ENCODE measurements at regions not wholly inside any gene's neighbourhood (a gene's known extent, or its start where the extent isn't known, plus 50 kb on each side); places are given as distances from the start of the nearest gene placed in this dataset.
"Not testable (repeated sequence)": the region's sequence is repeated elsewhere in the genome, so short reads cannot be mapped to it uniquely, and the experiment has no call there.

- Mint-ChIP-seq H3K36me3 (no peaks in the 10 kb centered on the region), H3K27ac (no peak overlapping the region), H3K4me1 (ENCODE audit: unreplicated experiment) (no peaks in the 10 kb centered on the region), H3K4me3 (no peak overlapping the region), H3K9me3 (no peaks in the 10 kb centered on the region), H3K27me3 (peaks cover 6% of the 10 kb centered on the region)
- no peak for DNase-seq (ENCODE audit: extremely low spot score, unreplicated experiment)
- TF ChIP-seq CTCF (conservative IDR thresholded peaks at IDR 0.05): no peak
These were observed 148.4 kb upstream of the TRPM3 start for GRCh38 chr9:71269859-71270258.

GRCh38 chr9:71268871-71269635, 147.6 kb upstream of the TRPM3 start:
- H3K27ac Mint-ChIP-seq: no peak overlapping the region
- peaks cover 10% of the 10 kb centered on the region for H3K27me3 Mint-ChIP-seq
- no peak overlapping the region for H3K4me3 Mint-ChIP-seq
- DNase-seq (ENCODE audit: extremely low spot score, unreplicated experiment): no peak
- TF ChIP-seq CTCF (conservative IDR thresholded peaks at IDR 0.05): no peak
- no peaks in the 10 kb centered on the region for H3K4me1 Mint-ChIP-seq (ENCODE audit: unreplicated experiment)
- no peaks in the 10 kb centered on the region for H3K36me3 Mint-ChIP-seq
- no peaks in the 10 kb centered on the region for H3K9me3 Mint-ChIP-seq

- no peak for TF ChIP-seq CTCF (conservative IDR thresholded peaks at IDR 0.05)
- H3K36me3 Mint-ChIP-seq: no peaks in the 10 kb centered on the region
These were observed 142.0 kb upstream of the TRPM3 start for GRCh38 chr9:71263451-71263850.

GRCh38 chr9:71260419-71260818, 139.0 kb upstream of the TRPM3 start:
- not testable (repeated sequence) for H3K27ac Mint-ChIP-seq; DNase-seq (ENCODE audit: extremely low spot score, unreplicated experiment); H3K36me3 Mint-ChIP-seq; H3K27me3 Mint-ChIP-seq; H3K4me1 Mint-ChIP-seq (ENCODE audit: unreplicated experiment); H3K4me3 Mint-ChIP-seq; H3K9me3 Mint-ChIP-seq

More at GRCh38 chr9:71263451-71263850, 142.0 kb upstream of the TRPM3 start:
- H3K9me3 Mint-ChIP-seq: peaks cover 5% of the 10 kb centered on the region
- no peaks in the 10 kb centered on the region for H3K4me1 Mint-ChIP-seq (ENCODE audit: unreplicated experiment)
- H3K4me3 Mint-ChIP-seq: no peak overlapping the region
- no peak overlapping the region for H3K27ac Mint-ChIP-seq
- peaks cover 9% of the 10 kb centered on the region for H3K27me3 Mint-ChIP-seq
- no peak for DNase-seq (ENCODE audit: extremely low spot score, unreplicated experiment)

GRCh38 chr9:71254592-71255277, 133.3 kb upstream of the TRPM3 start:
- H3K36me3 Mint-ChIP-seq: no peaks in the 10 kb centered on the region

More at GRCh38 chr9:71254592-71255277, 133.3 kb upstream of the TRPM3 start:
- Mint-ChIP-seq H3K9me3 (no peaks in the 10 kb centered on the region), H3K4me1 (ENCODE audit: unreplicated experiment) (no peaks in the 10 kb centered on the region), H3K4me3 (no peak overlapping the region), H3K27ac (no peak overlapping the region), H3K27me3 (peaks cover 5% of the 10 kb centered on the region)
- no peak for DNase-seq (ENCODE audit: extremely low spot score, unreplicated experiment)
- no peak for TF ChIP-seq CTCF (conservative IDR thresholded peaks at IDR 0.05)

All from type B pancreatic cell (in vitro differentiated cells).